H1 (cell line): ENCODE measurements at regions not wholly inside any gene's neighbourhood (a gene's known extent, or its start where the extent isn't known, plus 50 kb on each side); places are given as distances from the start of the nearest gene placed in this dataset.
"Not testable (repeated sequence)": the region's sequence is repeated elsewhere in the genome, so short reads cannot be mapped to it uniquely, and the experiment has no call there.

ENCODE experiments used
- CTCF ChIA-PET: fragments of 300-600 bp; sonication (Branson Sonifier 250); formaldehyde crosslinking; loops from one replicate; lab custom pipeline; 2021; ENCODE audit not compliant: partially characterized antibody; lab: Charles Lee
- POLR2A ChIA-PET: fragments of 300-600 bp; sonication (Branson Sonifier 250); formaldehyde crosslinking; loops from one replicate; lab custom pipeline; 2021; ENCODE audit warnings: inconsistent platforms; ENCODE audit not compliant: partially characterized antibody; lab: Charles Lee
- DNase-seq, 2 experiments: peaks; one replicate each; pipeline versions ENCODE4 v3.0.0 to v3.0.0-alpha.2; 2010 to 2022; ENCODE audit warnings: low spot score in 2 of 2, low read depth in 1 of 2, mixed read lengths in 1 of 2
- FAIRE-seq: peaks from 2 replicates; lab custom pipeline; 2011; peaks lifted over from hg19 to GRCh38; lab: Jason Lieb, UNC
- H2AFZ ChIP-seq: 2 replicates; pipeline ENCODE4 v1.8.1; 2012; ENCODE audit warnings: low read length, inconsistent platforms
- H2AK5ac ChIP-seq: 2 replicates; pipeline ENCODE4 v1.6.1; 2013; ENCODE audit warnings: low read depth, low read length
- H2BK120ac ChIP-seq: replicated peaks from 2 replicates; pipeline ENCODE3; 2013; ENCODE audit warnings: low read depth, low read length, inconsistent platforms
- H2BK12ac ChIP-seq: 2 replicates; pipeline ENCODE4 v1.6.1; 2013; ENCODE audit warnings: low read depth, low read length
- H2BK15ac ChIP-seq: 2 replicates; pipeline ENCODE4 v1.6.1; 2013; ENCODE audit warnings: low read length
- H2BK20ac ChIP-seq: 2 replicates; pipeline ENCODE4 v1.6.1; 2013; ENCODE audit warnings: low read length
- H2BK5ac ChIP-seq: 2 replicates; pipeline ENCODE4 v1.6.1; 2013; ENCODE audit warnings: low read depth, low read length
- H3K14ac ChIP-seq: 2 replicates; pipeline ENCODE4 v1.6.1; 2013; ENCODE audit warnings: inconsistent platforms; ENCODE audit not compliant: insufficient read length
- H3K18ac ChIP-seq: 2 replicates; pipeline ENCODE4 v1.6.1; 2013; ENCODE audit warnings: low read length; ENCODE audit errors: extremely low read depth
- H3K23ac ChIP-seq: 2 replicates; pipeline ENCODE4 v1.6.1; 2013; ENCODE audit warnings: inconsistent platforms; ENCODE audit not compliant: insufficient read length
- H3K23me2 ChIP-seq: 2 replicates; pipeline ENCODE4 v1.6.1; 2013; ENCODE audit warnings: low read depth, low read length
- H3K27ac ChIP-seq: 2 replicates; pipeline ENCODE4 v1.6.1; 2011; ENCODE audit warnings: low read depth, low read length, inconsistent platforms
- H3K27me3 ChIP-seq, 4 experiments: replicated peaks in 1 of 4; 1 replicate in 1 of 4; 2 replicates in 3 of 4; pipeline versions ENCODE4 v1.6.1 to v1.8.1; 2011 to 2013; ENCODE audit warnings: low read length in 3 of 4, mild to moderate bottlenecking in 3 of 4, inconsistent platforms in 2 of 4, mixed read lengths in 2 of 4, moderate library complexity in 1 of 4; ENCODE audit not compliant: control insufficient read depth in 3 of 4, insufficient read depth in 3 of 4; ENCODE audit errors: extremely low read depth in 1 of 4
- H3K36me3 ChIP-seq, 4 experiments: 2 replicates each; pipeline versions ENCODE4 v1.6.1 to v1.8.1; 2011 to 2013; ENCODE audit warnings: mild to moderate bottlenecking in 4 of 4, low read length in 3 of 4, moderate library complexity in 2 of 4, control low read depth in 1 of 4, inconsistent platforms in 1 of 4; ENCODE audit not compliant: insufficient read depth in 4 of 4, control insufficient read depth in 2 of 4
- H3K4ac ChIP-seq: replicated peaks from 2 replicates; pipeline ENCODE3; 2013; ENCODE audit warnings: low read length, low read depth, mixed read lengths, inconsistent platforms; ENCODE audit not compliant: insufficient read length
- H3K4me1 ChIP-seq, 4 experiments: replicated peaks in 1 of 4; 1 replicate in 1 of 4; 2 replicates in 3 of 4; pipeline versions ENCODE4 v1.6.1 to v1.8.1; 2011 to 2013; ENCODE audit warnings: low read length in 3 of 4, inconsistent platforms in 2 of 4, mixed read lengths in 1 of 4; ENCODE audit not compliant: insufficient read depth in 4 of 4, control insufficient read depth in 3 of 4
- H3K4me2 ChIP-seq, 2 experiments: 2 replicates each; pipeline versions ENCODE4 v1.6.1 to v1.8.1; 2011 to 2013; ENCODE audit warnings: low read depth in 2 of 2, low read length in 2 of 2, control low read depth in 1 of 2, inconsistent platforms in 1 of 2, mild to moderate bottlenecking in 1 of 2; ENCODE audit not compliant: insufficient read depth in 1 of 2
- H3K4me3 ChIP-seq, 4 experiments: fragments of 200-600, 300-600 bp in 1 of 4; sonication (generic), shearing (Covaris generic), sonication (Bioruptor Twin) in 1 of 4; 2 replicates each; pipeline versions ENCODE4 v1.5.1 to v1.8.1; 2011 to 2016; ENCODE audit warnings: low read length in 4 of 4, low read depth in 3 of 4, control low read depth in 2 of 4, inconsistent platforms in 2 of 4, mild to moderate bottlenecking in 2 of 4, mixed read lengths in 1 of 4, moderate library complexity in 1 of 4; ENCODE audit not compliant: insufficient read depth in 2 of 4; ENCODE audit errors: extremely low read depth in 1 of 4
- H3K56ac ChIP-seq: replicated peaks from 2 replicates; pipeline ENCODE3; 2013; ENCODE audit warnings: low read depth, mild to moderate bottlenecking, mixed read lengths, low read length, inconsistent platforms; ENCODE audit not compliant: insufficient read length
- H3K79me1 ChIP-seq: 2 replicates; pipeline ENCODE4 v1.6.1; 2013; ENCODE audit warnings: low read depth, low read length, control low read depth
- H3K79me2 ChIP-seq, 2 experiments: 2 replicates each; pipeline versions ENCODE4 v1.6.1 to v1.8.1; 2012 to 2013; ENCODE audit warnings: low read length in 2 of 2, mild to moderate bottlenecking in 2 of 2, inconsistent platforms in 1 of 2; ENCODE audit not compliant: insufficient read depth in 2 of 2, control insufficient read depth in 1 of 2
- H3K9ac ChIP-seq, 4 experiments: replicated peaks in 1 of 4; 1 replicate in 1 of 4; 2 replicates in 3 of 4; pipeline versions ENCODE4 v1.6.1 to v1.8.1; 2011 to 2013; ENCODE audit warnings: low read depth in 3 of 4, low read length in 3 of 4, control low read depth in 2 of 4, mild to moderate bottlenecking in 2 of 4, moderate library complexity in 2 of 4, inconsistent platforms in 1 of 4; ENCODE audit errors: extremely low read depth in 1 of 4
- H3K9me3 ChIP-seq, 2 experiments: 2 replicates each; pipeline versions ENCODE4 v1.6.1 to v1.8.1; 2012 to 2013; ENCODE audit warnings: mild to moderate bottlenecking in 2 of 2, moderate library complexity in 2 of 2, control low read depth in 1 of 2, inconsistent platforms in 1 of 2, low read depth in 1 of 2, low read length in 1 of 2, mixed read lengths in 1 of 2; ENCODE audit not compliant: insufficient read depth in 2 of 2
- H4K20me1 ChIP-seq, 2 experiments: replicated peaks in 1 of 2; 2 replicates each; pipeline versions ENCODE3 to v1.8.1; 2011 to 2013; ENCODE audit warnings: inconsistent platforms in 2 of 2, low read length in 2 of 2, mild to moderate bottlenecking in 1 of 2; ENCODE audit not compliant: insufficient read depth in 2 of 2, control insufficient read depth in 1 of 2
- H4K5ac ChIP-seq: 2 replicates; pipeline ENCODE4 v1.6.1; 2013; ENCODE audit warnings: low read length, low read depth, mixed read lengths, inconsistent platforms; ENCODE audit not compliant: insufficient read length
- H4K8ac ChIP-seq: 2 replicates; pipeline ENCODE4 v1.8.0; 2013; ENCODE audit warnings: mild to moderate bottlenecking, moderate library complexity, low read length, inconsistent platforms; ENCODE audit not compliant: insufficient read depth; ENCODE audit errors: extremely low read depth
- H4K91ac ChIP-seq: replicated peaks from 2 replicates; pipeline ENCODE3; 2013; ENCODE audit warnings: low read length, mixed read lengths, inconsistent platforms; ENCODE audit not compliant: insufficient read length
- WGBS, 2 experiments: shearing (Covaris generic) in 1 of 2; methylation state at CpG; one replicate each; pipeline versions ENCODE4 v1.1.6 to v1.1.7; 2013 to 2015; ENCODE audit warnings: low lambda C conversion rate in 2 of 2, mixed read lengths in 2 of 2, inconsistent platforms in 1 of 2, low coverage in 1 of 2, missing lambda C conversion rate in 1 of 2; ENCODE audit not compliant: insufficient replicate concordance in 2 of 2, insufficient coverage in 1 of 2, insufficient read length in 1 of 2; ENCODE audit errors: extremely low coverage in 1 of 2, missing lambda C conversion rate in 1 of 2; 5-methylcytosine and 5-hydroxymethylcytosine counted together

DNA sequence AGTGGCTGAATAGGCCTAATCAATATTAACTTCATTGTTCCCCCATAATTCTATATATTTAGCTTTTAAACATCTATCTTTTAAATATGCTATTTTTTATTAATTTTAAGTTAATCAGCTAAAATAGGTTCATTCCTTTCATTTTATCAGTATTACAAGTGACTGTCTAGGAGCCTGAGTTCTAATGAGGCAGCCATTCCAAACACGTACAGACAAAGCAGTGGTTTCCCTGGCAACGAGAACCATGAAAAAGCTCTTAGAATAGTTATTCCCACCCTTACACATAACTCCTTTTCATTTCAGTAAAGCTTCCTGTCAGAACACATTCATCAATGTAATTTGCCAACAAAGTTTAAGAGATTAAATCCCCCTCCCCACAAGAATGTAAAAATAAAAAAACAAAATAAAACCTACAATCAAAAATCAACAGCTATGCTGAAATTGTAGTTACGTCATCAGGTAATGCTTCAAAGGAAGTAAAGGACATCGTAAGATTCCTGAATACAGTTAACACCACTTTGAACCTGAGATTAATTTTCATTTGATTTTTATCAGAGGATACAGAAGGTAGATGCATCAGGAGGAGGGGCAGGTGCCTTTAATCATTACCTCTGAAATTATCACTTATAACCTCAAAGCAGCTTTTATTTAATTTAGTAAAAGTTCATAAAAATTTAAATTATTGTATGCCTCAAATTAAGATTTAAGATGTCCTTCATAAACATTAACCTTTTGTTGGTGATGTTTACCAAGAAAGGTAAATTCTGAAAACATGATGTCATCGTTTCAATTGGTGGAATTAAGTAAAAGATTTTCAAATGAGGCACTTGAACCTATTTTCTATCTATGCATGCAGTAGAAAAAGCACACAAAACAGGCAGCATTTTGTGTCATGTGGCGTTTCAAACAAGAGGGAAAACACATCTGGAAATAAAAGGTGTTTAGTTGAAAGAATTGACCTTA lies 967.2 kb upstream of the FOXG1 start:
- H3K36me3 ChIP-seq, H2BK120ac ChIP-seq, H2BK20ac ChIP-seq, POLR2A ChIA-PET, H3K23me2 ChIP-seq, H3K23ac ChIP-seq, H3K18ac ChIP-seq, DNase-seq, H3K4me2 ChIP-seq, H3K27me3 ChIP-seq, H4K91ac ChIP-seq, H3K9ac ChIP-seq, H3K79me2 ChIP-seq, H4K8ac ChIP-seq, H3K4me1 ChIP-seq, H3K56ac ChIP-seq, FAIRE-seq, H2AK5ac ChIP-seq, H3K79me1 ChIP-seq, CTCF ChIA-PET, H2BK5ac ChIP-seq, H3K27ac ChIP-seq, H3K4ac ChIP-seq, H2BK12ac ChIP-seq, H3K9me3 ChIP-seq, H2BK15ac ChIP-seq, H2AFZ ChIP-seq, H4K5ac ChIP-seq, H3K14ac ChIP-seq, H3K4me3 ChIP-seq, H4K20me1 ChIP-seq: not testable (repeated sequence)
- 83% methylated on average over 6 of the region's 6 CpGs; no CpG with 5 or more reads in 1 of the 2 experiments for WGBS, 2 experiments
